NT2/D1 (cell line): ENCODE measurements at regions not wholly inside any gene's neighbourhood (a gene's known extent, or its start where the extent isn't known, plus 50 kb on each side); places are given as distances from the start of the nearest gene placed in this dataset.

Source experiments
- YY1 ChIP-seq: IDR thresholded peaks from 2 replicates; pipeline ENCODE4 v1.6.1; 2011; ENCODE audit not compliant: insufficient read length, insufficient read depth
- ZNF274 ChIP-seq: IDR thresholded peaks from 2 replicates; pipeline ENCODE4 v1.6.1; 2011; ENCODE audit warnings: mild to moderate bottlenecking, low read depth, low read length

- TF ChIP-seq ZNF274, result no peak
- no peak for TF ChIP-seq YY1
These were observed 288.1 kb downstream of the TMX3 start for GRCh38 chr18:68426731-68427315.
